NCI-H774 (cell line): ENCODE measurements at regions not wholly inside any gene's neighbourhood (a gene's known extent, or its start where the extent isn't known, plus 50 kb on each side); places are given as distances from the start of the nearest gene placed in this dataset.

ENCODE experiments used
- DNase-seq: peaks from one replicate; lab custom pipeline; 2025; lab: John Stamatoyannopoulos, UW

- no peak for DNase-seq
Observed at GRCh38 chr18:21996351-21996826, 173.0 kb upstream of the GATA6 start.

- peak; percentile 28 for DNase-seq
Observed at GRCh38 chr18:21997207-21998143, 171.9 kb upstream of the GATA6 start.

- no peak for DNase-seq
Observed at GRCh38 chr18:21998486-21998885, 170.9 kb upstream of the GATA6 start.

DNA sequence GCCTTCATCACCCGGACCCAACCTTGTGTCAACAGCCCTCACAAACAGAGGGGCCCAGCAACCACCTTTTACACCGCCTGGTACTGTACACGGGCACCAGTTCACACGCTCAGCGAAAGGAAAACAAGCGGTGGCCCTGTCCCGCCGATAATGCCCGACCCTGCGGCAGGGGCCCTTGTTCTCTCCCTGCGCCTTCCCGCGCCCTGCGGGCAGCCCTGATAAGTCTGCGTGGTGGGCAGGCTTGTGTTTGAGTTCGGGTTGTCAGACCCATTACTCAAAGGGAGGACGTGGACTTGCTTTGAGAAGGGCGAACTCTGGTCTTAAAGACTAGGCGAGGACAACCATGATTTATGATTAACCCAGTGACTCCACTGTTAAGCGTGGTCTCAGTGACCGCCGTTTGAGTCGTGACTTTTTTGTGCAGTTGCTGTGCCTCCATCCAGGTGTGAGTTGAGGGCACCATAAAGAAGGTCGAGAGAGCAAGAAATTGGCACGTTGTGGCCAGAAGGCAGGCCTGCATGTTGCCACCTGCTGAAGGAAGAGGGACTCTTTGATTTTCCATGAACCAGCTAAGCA is 167.4 kb upstream of the GATA6 start:
- DNase-seq: no peak

- DNase-seq: no peak
Observed at GRCh38 chr18:22005191-22005841, 164.1 kb upstream of the GATA6 start.

DNA sequence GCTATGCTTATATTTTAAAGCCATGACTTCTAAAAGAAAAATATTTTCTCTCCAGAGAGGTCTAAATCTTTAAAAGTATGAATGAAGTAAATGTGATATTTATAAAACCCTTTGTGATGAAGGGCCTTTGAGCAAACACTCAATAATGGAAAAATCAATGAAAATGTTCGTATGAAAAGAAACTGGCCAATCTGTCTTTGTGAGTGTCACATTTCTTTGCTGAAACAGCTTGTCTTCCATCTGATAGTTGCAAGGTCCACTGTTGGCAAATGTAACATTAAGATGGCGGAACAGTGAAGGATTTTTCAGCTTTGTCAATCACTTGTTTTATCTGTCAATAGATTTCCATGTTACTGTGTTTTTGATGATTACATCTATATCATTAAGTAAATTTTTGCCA is 162.9 kb upstream of the GATA6 start:
- DNase-seq: peak; percentile 4

DNA sequence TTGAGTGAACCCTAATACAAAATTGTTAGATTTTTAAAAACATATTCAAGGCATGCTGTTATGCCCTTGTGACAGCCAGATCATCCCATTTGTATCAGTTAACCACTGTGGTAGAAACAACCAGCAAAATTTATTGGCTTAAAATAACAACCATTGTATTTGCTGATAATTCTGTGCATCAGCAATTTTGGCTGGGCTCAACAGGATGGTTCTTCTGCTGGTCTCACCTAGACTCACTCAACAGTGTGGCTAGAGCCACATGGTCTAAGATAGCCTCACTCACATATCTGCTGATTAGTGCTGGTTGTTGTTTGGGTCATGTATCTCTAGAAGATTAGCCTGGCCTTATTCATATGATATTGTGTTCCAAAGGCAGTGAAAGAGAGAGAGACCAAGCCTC is 160.1 kb upstream of the GATA6 start:
- DNase-seq: no peak

DNA sequence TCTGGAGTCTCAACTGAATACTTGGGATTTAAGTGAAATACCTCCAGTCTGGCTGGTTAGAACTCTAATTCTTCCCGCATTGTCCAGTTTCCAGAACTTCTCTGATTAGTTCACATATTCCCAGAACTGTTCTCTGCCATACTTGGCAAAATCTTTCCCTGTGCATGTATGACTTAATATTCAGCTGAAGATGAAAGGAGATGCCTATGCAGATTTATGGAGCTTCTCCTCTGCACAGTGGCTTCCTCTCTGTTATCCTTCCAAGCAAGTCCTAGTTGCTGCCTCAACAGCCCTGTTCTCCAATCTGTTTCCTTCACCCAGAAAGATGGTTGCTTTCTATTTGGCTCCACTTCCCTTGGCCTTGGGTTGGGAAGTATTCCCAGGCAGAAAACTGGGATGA is 155.4 kb upstream of the GATA6 start:
- no peak for DNase-seq

GRCh38 chr18:22015156-22015555 is 154.2 kb upstream of the GATA6 start:
- DNase-seq: no peak

DNA sequence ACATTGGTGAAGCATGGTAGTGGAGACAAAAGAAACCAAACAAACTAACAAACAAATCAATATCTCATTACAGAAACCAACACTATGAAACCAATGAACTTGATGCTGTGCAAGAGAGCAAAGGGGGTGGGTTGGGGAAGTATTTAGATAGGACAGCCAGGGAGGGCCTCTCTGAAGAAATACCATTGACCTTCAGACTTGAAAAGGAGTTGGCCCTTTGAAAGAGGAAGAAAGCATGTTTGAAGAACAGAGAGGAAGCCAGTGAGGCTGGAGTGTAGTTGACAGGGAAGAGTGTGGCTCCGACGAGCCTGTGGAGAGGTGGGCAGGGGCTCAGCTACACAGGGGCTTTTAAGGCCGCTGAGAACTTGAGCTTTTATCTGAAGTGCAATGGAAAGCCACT is 151.0 kb upstream of the GATA6 start:
- no peak for DNase-seq

- DNase-seq: no peak
Observed at GRCh38 chr18:22019193-22019592, 150.2 kb upstream of the GATA6 start.

DNA sequence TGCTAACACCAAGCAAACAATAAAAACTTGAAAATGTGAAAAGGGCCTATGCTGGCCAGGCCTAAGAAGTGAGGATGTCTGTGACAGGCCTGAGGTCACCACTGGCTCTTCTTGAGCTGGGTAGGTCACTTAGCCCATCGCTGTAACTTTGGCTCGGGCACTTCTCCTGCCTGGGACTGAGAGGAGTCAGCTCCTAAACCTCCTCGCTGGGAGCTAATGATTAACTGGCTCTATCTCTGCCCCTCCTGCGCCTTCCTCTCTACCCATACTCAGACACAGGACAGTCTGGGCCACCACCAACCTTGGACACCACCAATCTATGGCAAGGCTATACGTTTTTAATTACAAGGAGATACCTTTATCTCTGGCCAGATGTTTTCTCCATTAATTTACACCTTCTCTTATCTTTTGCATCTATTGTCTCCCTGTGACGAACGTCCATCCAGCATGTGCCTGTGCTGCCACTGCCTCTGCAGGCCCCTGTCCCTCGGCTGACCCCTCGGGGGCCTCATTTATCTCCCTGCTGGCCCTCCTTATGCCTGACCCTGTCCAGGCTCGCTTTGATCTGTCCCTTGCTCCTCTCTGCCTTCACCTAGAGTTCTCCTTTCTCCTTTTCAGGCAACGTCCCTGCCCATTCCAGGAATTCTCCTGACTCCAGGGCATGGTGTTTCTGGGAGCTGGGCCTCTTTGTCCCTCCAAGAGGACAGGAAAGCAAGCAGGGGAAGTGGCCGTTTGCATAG is 149.1 kb upstream of the GATA6 start:
- no peak for DNase-seq

DNA sequence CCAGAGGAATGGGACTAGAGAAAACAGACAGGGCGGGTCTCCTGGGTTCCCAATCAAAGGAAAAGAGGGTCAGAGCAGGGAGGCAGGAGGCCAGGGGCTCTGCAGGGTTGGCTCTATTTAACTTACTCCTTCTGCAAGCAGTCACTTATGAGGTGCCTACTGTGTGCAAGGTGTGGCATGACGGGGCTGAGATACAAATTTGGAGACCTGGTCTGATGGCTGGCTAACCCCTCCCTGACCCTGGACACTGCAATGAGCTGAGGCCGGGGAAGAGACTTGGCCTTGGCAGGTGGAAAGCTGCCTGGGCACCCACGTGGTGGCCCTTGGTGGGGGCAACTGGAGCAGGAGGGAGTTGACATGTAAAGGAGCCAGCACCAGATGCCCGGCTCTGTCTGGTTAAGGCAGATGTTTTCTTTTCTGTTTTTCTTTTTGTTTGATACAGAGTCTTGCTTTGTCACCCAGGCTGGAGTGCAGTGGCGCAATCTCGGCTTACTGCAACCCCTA is 148.5 kb upstream of the GATA6 start:
- DNase-seq: no peak

DNA sequence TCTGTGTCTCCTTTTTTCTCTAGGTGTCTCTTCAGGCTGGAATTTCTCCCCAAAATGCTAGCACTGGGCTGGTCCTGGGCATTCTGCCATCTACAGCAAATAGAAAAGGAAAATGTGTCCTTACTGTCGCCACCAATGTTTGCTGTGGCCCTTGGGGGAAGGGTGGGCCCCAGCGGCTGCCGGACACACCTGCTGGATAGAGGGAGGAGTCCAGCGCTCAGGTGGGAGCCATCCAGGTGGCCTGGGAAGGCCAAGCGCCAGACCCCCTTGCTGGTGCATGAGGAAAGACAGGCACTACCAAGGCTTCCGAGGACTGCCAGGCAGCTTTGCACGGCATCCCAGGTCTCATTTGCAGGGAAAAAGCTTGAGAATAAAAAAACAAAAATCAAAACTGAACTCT is 147.7 kb upstream of the GATA6 start:
- DNase-seq: peak; percentile 56

- DNase-seq: no peak
Observed at GRCh38 chr18:22024924-22025323, 144.5 kb upstream of the GATA6 start.

- DNase-seq: no peak
Observed at GRCh38 chr18:22026362-22026761, 143.0 kb upstream of the GATA6 start.

DNA sequence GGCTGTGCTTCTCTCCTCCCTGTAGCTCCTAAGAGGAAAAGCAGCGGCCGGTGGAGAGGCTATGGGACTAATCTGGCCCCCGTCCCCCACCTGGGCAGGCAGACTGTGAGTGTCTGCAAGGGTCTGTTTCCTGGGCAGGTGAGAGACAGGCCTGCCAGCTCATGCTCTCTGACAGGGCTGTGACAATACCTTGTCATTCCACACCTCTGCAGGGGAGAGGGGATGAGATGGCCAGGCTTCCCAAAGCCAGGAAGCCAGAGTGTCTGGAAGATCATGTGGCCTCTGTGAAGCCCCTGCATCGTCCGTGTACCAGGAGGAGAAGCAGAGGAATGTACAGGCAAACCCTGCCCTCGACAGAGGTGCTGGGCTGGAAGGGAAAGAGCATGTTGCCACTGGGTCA is 142.5 kb upstream of the GATA6 start:
- DNase-seq: no peak

- no peak for DNase-seq
Observed at GRCh38 chr18:22031611-22032010, 137.8 kb upstream of the GATA6 start.

DNA sequence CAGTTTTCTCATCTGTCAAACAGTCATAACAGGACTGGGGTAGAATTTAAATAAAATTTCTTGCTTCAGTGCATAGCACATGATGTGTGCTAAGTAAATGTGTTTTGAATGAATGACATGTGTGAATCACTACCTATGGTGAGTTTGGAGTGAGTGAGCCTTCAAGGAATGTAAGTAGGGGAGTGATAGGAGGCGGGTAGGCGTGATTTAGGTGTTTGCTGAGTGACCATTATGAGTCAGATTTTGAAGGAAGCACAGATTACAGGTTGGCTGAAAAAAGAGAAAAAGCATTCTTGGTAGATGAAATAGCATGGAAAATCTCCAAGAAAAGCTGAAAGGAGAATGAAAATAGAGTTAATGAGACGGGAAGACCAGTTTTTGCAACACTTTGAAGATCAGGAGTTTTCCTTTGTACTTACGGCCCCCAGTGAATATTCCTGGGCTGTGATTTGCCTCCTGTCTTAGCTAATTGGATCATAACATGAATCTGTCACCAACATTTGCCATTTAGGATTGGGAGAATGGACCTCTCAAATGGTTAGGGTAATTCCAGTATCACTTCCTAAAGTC is 136.9 kb upstream of the GATA6 start:
- DNase-seq: no peak

GRCh38 chr18:22033085-22033484 is 136.3 kb upstream of the GATA6 start:
- no peak for DNase-seq

DNA sequence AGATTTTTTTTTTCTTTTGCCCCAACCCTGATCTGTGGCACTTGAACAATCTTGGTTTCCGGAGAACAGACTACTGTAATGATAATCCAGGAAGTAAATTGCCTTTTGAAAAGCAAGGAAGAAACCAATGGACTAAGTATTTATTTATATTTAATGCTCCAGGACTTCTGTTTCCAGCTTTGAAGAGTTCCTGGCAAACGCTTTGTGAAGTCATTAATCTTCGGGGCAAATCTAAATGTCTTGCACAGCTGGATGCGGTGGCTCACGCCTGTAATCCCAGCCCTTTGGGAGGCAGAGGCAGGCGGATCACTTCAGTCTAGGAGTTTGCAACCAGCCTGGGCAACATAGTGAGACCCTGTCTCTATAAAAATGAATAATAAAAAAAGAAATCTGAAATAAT is 135.1 kb upstream of the GATA6 start:
- no peak for DNase-seq

DNA sequence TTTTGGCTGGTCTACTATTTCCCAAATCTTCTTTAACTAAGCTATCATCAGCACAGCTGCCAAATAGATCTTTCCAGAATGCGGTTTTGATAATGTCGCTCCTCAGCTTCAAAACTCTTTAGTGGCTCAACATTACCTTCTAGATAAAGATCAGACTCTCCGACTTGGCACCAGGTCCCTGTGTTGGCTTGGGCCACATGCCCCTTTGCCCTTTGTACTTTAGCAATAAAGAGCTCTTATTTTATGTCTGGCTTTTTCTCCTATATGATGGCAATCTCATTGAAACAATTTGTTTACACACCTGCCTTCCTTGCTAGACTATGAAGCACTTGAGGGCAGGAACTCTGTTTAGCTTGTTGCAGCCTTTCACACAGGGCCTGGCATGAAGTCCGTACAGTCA is 128.9 kb upstream of the GATA6 start:
- DNase-seq: no peak
